Suprapubic skin (tissue), 4 donors: ENCODE measurements at regions not wholly inside any gene's neighbourhood (a gene's known extent, or its start where the extent isn't known, plus 50 kb on each side); places are given as distances from the start of the nearest gene placed in this dataset.

ENCODE experiments used
- CTCF ChIP-seq, 2 donors: fragments of 200-600 bp in 1 of 2; fragments of 450-650 bp in 1 of 2; sonication (generic) in 1 of 2; IDR thresholded peaks; one replicate each; pipeline ENCODE4 v1.5.1; 2016 to 2019; ENCODE audit warnings: antibody characterized with exemption in 2 of 2, mild to moderate bottlenecking in 1 of 2, moderate library complexity in 1 of 2
- EP300 ChIP-seq: sonication (generic); formaldehyde crosslinking; IDR thresholded peaks from one replicate; pipeline ENCODE4 v1.6.1; 2017; ENCODE audit warnings: antibody characterized with exemption
- POLR2A ChIP-seq, 2 donors: fragments of 450-650 bp; IDR thresholded peaks; one replicate each; pipeline ENCODE4 v1.6.1; 2017; ENCODE audit warnings: antibody characterized with exemption in 2 of 2, mild to moderate bottlenecking in 2 of 2, moderate library complexity in 2 of 2
- POLR2AphosphoS5 ChIP-seq, 3 donors: sonication (generic); formaldehyde crosslinking; IDR thresholded peaks; one replicate each; pipeline ENCODE4 v1.6.1; 2017; ENCODE audit warnings: antibody characterized with exemption in 3 of 3

- no peak for TF ChIP-seq EP300
- no peak for TF ChIP-seq CTCF (IDR thresholded peaks at IDR 0.05)
- TF ChIP-seq POLR2A (IDR thresholded peaks at IDR 0.05) = no peak
- TF ChIP-seq POLR2AphosphoS5 (IDR thresholded peaks at IDR 0.05) = no peak
Observed at GRCh38 chr10:90175161-90175681, 473.8 kb downstream of the KIF20B start.
